OCI-LY1 (cell line): ENCODE measurements at regions not wholly inside any gene's neighbourhood (a gene's known extent, or its start where the extent isn't known, plus 50 kb on each side); places are given as distances from the start of the nearest gene placed in this dataset.
"Not testable (repeated sequence)": the region's sequence is repeated elsewhere in the genome, so short reads cannot be mapped to it uniquely, and the experiment has no call there.

Experiments
- H2AFZ ChIP-seq: fragments of 200-600 bp; sonication (generic), shearing (Covaris generic); 2 replicates; pipeline ENCODE4 v1.6.0; 2014; ENCODE audit warnings: antibody characterized with exemption, mild to moderate bottlenecking, low read length
- H3F3A ChIP-seq: fragments of 200-600 bp; sonication (generic), shearing (Covaris generic); 2 replicates; pipeline ENCODE4 v1.6.0; 2014; ENCODE audit warnings: mild to moderate bottlenecking, antibody characterized with exemption, low read length, moderate library complexity; ENCODE audit not compliant: insufficient read depth
- H3K27ac ChIP-seq: fragments of 200-600 bp; sonication (generic); 2 replicates; pipeline ENCODE4 v1.5.1; 2014; ENCODE audit warnings: low read length, mixed run types, mild to moderate bottlenecking, low read depth; ENCODE audit not compliant: poor library complexity, severe bottlenecking
- H3K27me3 ChIP-seq: fragments of 200-600 bp; sonication (generic); 2 replicates; pipeline ENCODE4 v1.6.0; 2014; ENCODE audit warnings: antibody characterized with exemption, mild to moderate bottlenecking, low read length, moderate library complexity; ENCODE audit not compliant: insufficient read depth
- H3K36me3 ChIP-seq: fragments of 200-600 bp; sonication (generic); 2 replicates; pipeline ENCODE4 v1.6.1; 2014; ENCODE audit warnings: mild to moderate bottlenecking, antibody characterized with exemption, low read length, moderate library complexity, mixed read lengths; ENCODE audit not compliant: insufficient read depth
- H3K4me1 ChIP-seq: fragments of 200-600 bp; sonication (generic); 2 replicates; pipeline ENCODE4 v1.5.1; 2014; ENCODE audit warnings: mild to moderate bottlenecking, low read length, moderate library complexity; ENCODE audit not compliant: insufficient read depth, severe bottlenecking
- H3K4me2 ChIP-seq: fragments of 200-600 bp; sonication (generic), shearing (Covaris generic); 2 replicates; pipeline ENCODE4 v1.6.1; 2014; ENCODE audit warnings: low read length
- H3K4me3 ChIP-seq: fragments of 200-600 bp; sonication (generic); 2 replicates; pipeline ENCODE4 v1.5.1; 2014; ENCODE audit warnings: low read length, low read depth, mild to moderate bottlenecking, mixed read lengths; ENCODE audit not compliant: poor library complexity, severe bottlenecking
- H3K79me2 ChIP-seq: fragments of 200-600 bp; shearing (Covaris generic); 2 replicates; pipeline ENCODE4 v1.6.1; 2016; ENCODE audit warnings: mixed run types, low read length, mixed read lengths; ENCODE audit not compliant: insufficient read depth
- H3K9ac ChIP-seq: fragments of 200-600 bp; sonication (generic), shearing (Covaris generic); 2 replicates; pipeline ENCODE4 v1.6.1; 2014; ENCODE audit warnings: mild to moderate bottlenecking, low read length, mixed read lengths
- H3K9me2 ChIP-seq: fragments of 200-600 bp; sonication (generic), shearing (Covaris generic); 2 replicates; pipeline ENCODE4 v1.6.1; 2014; ENCODE audit warnings: low read depth, mild to moderate bottlenecking, low read length, mixed read lengths
- H3K9me3 ChIP-seq: fragments of 200-600 bp; shearing (Covaris generic); 2 replicates; pipeline ENCODE4 v1.6.1; 2014; ENCODE audit warnings: low read length, mixed read lengths
- H4K20me1 ChIP-seq: fragments of 200-600 bp; sonication (generic), shearing (Covaris generic); 2 replicates; pipeline ENCODE4 v1.6.0; 2016; ENCODE audit warnings: mild to moderate bottlenecking, low read length; ENCODE audit not compliant: insufficient read depth

- H3K36me3 ChIP-seq, H2AFZ ChIP-seq, H3K27me3 ChIP-seq, H3K9me2 ChIP-seq, H3K4me1 ChIP-seq, H3K4me2 ChIP-seq, H3K9me3 ChIP-seq, H3K79me2 ChIP-seq, H3K4me3 ChIP-seq, H3K27ac ChIP-seq, H4K20me1 ChIP-seq, H3K9ac ChIP-seq, H3F3A ChIP-seq: not testable (repeated sequence)
These were observed 94.8 kb downstream of the CDRT15L2 start for GRCh38 chr17:20674374-20674773.

- H3K27ac ChIP-seq, H3K27me3 ChIP-seq, H3K4me2 ChIP-seq, H3K79me2 ChIP-seq, H3K9me3 ChIP-seq, H4K20me1 ChIP-seq, H3K9me2 ChIP-seq, H3K9ac ChIP-seq, H3K4me1 ChIP-seq, H3K4me3 ChIP-seq, H3F3A ChIP-seq, H3K36me3 ChIP-seq, H2AFZ ChIP-seq: not testable (repeated sequence)
These were observed 96.2 kb downstream of the CDRT15L2 start for GRCh38 chr17:20675707-20676106.

GRCh38 chr17:20676656-20677055 lies 97.1 kb downstream of the CDRT15L2 start:
- H3F3A ChIP-seq, H3K27ac ChIP-seq, H2AFZ ChIP-seq, H3K4me2 ChIP-seq, H3K9me2 ChIP-seq, H3K4me1 ChIP-seq, H3K36me3 ChIP-seq, H3K4me3 ChIP-seq, H3K27me3 ChIP-seq, H4K20me1 ChIP-seq, H3K9me3 ChIP-seq, H3K79me2 ChIP-seq, H3K9ac ChIP-seq: not testable (repeated sequence)

- H3K9ac ChIP-seq, H3K4me1 ChIP-seq, H3K4me2 ChIP-seq, H3K4me3 ChIP-seq, H3K9me3 ChIP-seq, H3K9me2 ChIP-seq, H2AFZ ChIP-seq, H3K27ac ChIP-seq, H4K20me1 ChIP-seq, H3K27me3 ChIP-seq, H3F3A ChIP-seq, H3K36me3 ChIP-seq, H3K79me2 ChIP-seq: not testable (repeated sequence)
These were observed 97.9 kb downstream of the CDRT15L2 start for GRCh38 chr17:20677469-20677868.

GRCh38 chr17:20678424-20678823 lies 98.9 kb downstream of the CDRT15L2 start:
- not testable (repeated sequence) for H3K9me2 ChIP-seq, H3K9me3 ChIP-seq, H3K27ac ChIP-seq, H3K4me3 ChIP-seq, H2AFZ ChIP-seq, H3K27me3 ChIP-seq, H3F3A ChIP-seq, H3K79me2 ChIP-seq, H3K4me2 ChIP-seq, H3K36me3 ChIP-seq, H4K20me1 ChIP-seq, H3K9ac ChIP-seq, H3K4me1 ChIP-seq

- H3K4me2 ChIP-seq, H3K9me3 ChIP-seq, H3K9ac ChIP-seq, H4K20me1 ChIP-seq, H3K4me3 ChIP-seq, H3K79me2 ChIP-seq, H3K4me1 ChIP-seq, H3K36me3 ChIP-seq, H3K27ac ChIP-seq, H2AFZ ChIP-seq, H3K27me3 ChIP-seq, H3K9me2 ChIP-seq, H3F3A ChIP-seq: not testable (repeated sequence)
These were observed 102.5 kb downstream of the CDRT15L2 start for GRCh38 chr17:20681746-20682722.

- not testable (repeated sequence) for H3K79me2 ChIP-seq, H4K20me1 ChIP-seq, H3K4me1 ChIP-seq, H3K9me2 ChIP-seq, H3F3A ChIP-seq, H3K4me3 ChIP-seq, H2AFZ ChIP-seq, H3K27ac ChIP-seq, H3K4me2 ChIP-seq, H3K36me3 ChIP-seq, H3K27me3 ChIP-seq, H3K9me3 ChIP-seq, H3K9ac ChIP-seq
These were observed 104.2 kb downstream of the CDRT15L2 start for GRCh38 chr17:20683651-20684229.
